ENCODE measurements at regions not wholly inside any gene's neighbourhood (a gene's known extent, or its start where the extent isn't known, plus 50 kb on each side); places are given as distances from the start of the nearest gene placed in this dataset.
A peak's percentile ranks its signal among the peaks of the same experiment; 100 is the strongest.

DNA sequence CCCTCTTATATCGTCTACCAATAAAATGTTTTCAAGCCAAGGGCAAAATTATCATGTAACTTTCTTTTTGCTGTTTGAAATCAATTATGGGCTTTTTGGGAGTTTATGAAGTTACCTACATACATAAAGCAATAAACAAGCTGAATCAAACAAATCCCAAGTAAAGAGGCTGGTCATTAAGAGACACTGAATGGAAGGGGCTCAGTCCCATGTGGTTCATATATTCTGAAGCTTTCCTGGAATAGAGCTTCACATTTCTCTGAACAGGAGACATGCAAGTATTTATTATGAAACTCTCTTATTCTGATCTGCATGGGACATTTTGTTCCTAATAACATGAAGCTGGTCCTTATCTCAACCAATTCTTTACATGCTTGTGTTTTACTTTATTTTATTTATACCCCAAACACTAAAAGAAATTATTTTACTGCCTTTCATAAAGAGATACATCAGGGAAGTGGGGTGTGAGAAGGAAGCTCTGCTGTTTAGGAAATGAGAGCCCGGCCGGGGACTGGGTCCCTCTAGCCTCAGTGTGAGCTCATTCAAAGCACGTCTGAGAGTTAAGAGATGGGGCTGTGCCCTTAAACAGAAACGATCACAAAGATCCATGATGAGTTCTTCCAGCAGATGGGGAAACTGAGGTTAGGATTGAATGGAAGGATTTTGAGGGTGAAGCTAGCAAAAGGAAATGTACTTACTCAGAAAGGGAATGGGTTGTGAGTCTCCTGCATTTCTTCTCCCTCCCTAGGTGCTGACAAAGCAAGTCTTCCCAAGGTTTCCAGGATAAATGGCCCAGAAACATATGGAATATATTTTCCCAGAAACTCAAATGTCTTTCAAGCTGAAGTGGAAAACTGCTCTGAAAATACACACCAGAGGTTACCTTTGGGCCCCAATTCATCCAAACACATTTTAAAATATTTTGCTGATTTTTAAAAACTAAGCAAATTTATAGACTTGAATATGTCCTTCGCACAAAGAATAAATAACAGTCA is 93.1 kb upstream of the LNX1 start:
- DNase-seq = no peak

DNA sequence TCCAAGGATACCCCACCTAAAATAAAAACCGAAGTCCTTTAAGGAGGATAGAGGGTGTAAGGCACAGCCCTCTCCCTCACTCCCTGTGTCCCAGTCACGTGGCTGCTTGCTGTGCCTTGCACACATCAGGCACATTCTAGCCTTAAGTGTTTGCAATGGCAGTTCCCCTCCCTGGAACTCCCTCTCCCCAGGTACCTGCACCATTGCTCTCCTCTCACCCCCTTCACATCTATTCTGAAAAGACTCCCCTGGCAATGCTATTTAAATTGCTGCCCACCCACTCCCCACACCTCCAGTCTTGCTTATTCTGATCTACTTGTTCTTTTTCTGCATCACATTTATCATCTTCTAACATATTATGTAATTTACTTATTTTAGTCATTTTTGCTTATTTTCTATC is 91.6 kb upstream of the LNX1 start:
- no peak for DNase-seq

- DNase-seq = no peak
Measured at GRCh38 chr4:53682196-53682595, 90.9 kb upstream of the LNX1 start.

DNA sequence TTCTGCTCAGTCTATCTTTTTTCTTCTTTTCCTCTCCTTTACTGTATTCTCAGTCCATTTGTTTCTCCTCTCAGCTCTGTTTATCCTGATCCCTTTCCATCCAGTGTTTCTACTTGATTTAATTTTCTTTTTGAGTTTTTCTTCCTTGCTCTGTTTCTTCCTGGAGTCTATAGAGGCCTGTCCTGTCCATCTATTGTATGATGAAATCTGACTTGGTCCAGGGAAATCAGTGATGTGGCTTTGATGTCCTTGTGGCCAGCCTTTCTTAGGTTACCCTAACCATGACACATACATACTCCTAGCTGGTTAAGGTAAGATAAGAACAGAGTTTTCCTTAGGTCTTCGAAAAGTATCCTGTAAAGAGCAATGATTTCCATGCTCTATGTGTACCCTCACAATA is 89.3 kb upstream of the LNX1 start:
- DNase-seq = no peak

GRCh38 chr4:53680168-53680567 is 88.9 kb upstream of the LNX1 start:
- DNase-seq = no peak

DNA sequence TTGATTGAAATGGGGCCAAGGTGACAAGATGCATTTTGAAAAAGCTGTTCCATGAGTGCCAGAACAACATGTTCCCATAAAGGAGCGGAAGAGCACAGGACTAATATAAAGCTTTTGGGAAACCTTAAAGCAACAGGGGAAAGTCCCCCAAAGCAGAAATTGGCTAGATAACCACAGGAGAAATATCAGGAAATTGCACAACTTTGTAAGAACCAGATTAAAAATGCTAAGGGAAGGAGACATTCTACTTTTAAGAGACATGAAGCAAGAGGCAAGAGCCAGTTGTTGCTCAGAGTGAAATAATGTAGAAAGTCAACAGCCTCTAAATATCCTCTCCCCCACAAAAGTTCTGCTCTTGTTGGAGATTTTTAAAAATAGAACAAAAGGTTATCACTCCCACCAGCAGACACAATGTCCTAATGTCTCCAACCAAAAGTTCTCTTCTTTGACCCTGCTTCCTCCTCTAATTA is 85.2 kb upstream of the LNX1 start:
- peak; percentile 96 to 97 for DNase-seq

GRCh38 chr4:53674903-53675302 is 83.6 kb upstream of the LNX1 start:
- no peak for DNase-seq

DNA sequence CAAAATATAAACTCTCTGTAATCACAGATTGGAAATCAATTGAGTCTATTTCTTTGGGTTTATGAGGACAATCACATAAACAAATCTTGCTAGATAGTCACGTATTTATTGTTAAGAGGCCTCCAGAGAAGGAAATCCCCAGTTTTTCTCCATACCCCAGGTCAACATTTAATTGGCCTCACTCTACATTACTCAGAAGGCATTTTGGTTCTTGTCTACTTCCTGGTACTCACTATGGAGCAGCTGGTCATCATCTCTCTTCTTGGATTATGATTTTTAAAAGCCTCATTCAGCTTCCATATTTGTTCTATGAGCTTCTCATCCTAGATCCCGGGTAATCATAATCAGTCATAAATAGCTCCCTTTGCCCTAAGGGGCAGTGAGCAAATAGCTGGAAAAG is 81.6 kb upstream of the LNX1 start:
- no peak for DNase-seq

- DNase-seq = no peak
Measured at GRCh38 chr4:53671757-53672156, 80.5 kb upstream of the LNX1 start.

DNA sequence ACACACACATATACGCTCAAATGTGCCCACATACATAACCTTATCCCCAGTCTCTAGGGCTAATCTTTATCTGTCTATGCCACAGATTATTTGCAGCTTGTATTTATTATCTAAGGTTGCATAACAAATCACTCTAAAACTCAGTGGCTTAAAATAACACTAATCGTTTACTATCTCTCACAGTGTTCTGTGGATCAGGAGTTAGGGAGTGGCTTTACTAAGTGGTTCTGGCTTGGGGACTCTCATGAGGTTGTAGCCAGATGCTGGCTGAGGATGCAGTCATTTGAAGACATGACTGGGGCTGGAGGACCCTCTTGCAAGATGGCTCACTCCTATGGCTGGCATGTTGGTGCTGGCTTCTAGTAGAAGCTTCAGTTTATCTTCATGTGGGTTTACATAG is 68.5 kb upstream of the LNX1 start:
- DNase-seq = no peak

DNA sequence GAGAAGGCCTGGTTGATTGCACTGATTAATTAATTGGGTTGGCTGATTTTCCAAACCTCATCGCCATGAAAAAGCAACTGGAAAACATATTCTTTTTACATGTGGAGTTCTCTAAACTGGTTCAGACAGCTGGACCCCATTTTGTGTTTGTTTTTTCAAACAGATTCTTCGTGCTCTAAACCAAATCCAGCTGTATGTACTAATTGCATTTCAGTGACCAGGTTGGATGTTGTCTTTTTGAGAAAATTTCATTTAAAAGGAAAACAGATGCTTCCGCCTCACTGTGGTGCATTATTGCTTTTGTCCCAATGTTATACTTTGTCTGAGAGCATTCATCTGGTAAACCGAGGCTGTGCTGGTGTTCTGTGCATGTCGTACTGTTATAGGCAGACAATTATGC is 67.8 kb upstream of the LNX1 start:
- DNase-seq = no peak

DNA sequence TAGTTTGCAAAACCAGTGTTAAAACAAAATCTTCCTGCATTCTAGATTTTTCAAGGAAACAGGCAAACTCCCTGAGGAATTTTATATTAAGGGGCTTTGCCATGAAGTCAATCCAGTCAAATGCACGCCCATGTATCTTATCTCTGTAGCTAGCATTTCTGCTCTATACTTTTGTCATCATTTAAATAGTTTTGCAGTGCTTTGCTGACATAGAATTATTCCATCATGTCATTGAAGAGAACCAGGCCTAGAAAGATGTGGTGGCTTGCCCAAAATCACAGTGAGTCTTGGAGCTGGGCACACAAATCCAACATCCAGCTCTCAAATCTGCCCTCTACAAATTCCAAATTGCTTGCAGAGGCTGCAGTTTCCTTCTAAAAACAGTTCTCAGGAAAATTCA is 66.7 kb upstream of the LNX1 start:
- no peak for DNase-seq

DNA sequence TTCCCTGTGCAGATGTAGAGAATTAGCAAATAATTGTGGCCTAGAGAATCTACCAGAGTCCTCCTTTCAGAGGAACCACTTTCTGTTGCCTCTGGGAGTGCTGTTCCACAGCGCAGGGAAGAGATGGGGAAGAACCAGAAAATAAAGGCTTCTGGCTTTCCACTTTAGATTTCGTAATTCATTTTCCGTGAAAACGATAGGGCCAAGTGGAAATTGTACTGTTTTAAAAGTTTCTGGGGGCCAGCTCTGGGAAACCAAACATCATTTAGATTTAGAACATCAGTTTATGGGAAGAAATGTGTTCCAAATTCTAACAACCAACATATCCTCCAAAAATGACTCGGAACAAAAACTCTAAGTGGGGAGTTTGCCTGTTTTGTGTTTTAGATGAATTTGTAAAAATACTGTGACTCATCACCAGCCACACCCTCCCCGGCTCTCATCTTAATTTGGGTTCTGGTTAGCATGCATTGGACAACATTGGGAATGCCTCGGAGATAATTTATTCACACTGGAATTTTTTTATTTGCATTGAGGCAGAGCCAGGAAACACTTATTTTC is 65.2 kb upstream of the LNX1 start:
- peak; percentile 29 to 59 for DNase-seq

DNA sequence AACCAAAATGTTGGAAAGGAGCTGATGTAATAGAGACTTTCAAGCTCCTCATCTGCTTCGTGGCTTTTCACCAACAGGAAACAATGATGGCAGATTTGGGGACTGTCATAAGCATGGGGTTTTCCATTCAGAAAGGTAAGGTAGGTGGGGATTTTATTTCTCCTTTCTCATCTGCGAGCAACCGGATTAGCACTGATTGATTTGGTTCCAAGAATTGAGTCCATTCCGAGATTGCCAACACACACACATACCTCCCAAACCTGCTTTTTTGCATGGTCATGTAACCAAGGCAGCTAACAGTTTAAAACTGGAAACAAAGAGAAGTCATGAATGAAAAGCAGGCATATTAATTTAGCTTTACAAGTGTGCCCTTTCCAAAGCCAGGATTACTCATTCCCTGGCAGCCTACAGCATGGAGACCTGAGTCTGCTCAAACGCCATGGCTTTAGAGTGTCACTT is 63.0 kb upstream of the LNX1 start:
- no peak for DNase-seq

GRCh38 chr4:53653484-53654053 is 62.3 kb upstream of the LNX1 start:
- peak; percentile 45 to 49 for DNase-seq

DNA sequence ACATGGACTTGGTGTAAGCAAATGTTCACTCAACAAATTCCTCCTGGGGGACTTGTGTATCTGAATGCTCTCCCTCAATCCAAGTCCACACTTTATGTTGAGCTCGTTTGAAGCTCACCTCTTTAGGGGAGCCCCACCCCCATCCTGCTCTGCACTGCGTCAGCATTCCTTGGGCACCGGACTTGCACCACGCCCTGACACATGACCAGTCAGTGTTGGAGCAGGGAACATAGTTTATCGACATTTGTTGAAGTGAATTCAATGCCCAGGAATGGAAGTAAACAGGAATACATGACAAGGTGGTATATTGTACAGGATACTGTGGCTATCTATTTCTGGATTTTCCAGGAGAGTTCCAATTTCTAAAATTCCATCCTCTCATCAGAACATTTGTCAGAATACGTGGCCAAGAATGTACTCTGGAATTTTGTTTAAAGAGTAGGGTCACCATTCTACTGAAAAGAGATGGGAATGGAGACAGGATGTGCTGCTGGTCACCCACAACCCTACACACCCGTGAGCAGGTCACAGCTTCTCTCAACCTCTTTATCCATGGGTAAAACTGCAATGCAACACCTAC is 60.0 kb upstream of the LNX1 start:
- DNase-seq = no peak

DNA sequence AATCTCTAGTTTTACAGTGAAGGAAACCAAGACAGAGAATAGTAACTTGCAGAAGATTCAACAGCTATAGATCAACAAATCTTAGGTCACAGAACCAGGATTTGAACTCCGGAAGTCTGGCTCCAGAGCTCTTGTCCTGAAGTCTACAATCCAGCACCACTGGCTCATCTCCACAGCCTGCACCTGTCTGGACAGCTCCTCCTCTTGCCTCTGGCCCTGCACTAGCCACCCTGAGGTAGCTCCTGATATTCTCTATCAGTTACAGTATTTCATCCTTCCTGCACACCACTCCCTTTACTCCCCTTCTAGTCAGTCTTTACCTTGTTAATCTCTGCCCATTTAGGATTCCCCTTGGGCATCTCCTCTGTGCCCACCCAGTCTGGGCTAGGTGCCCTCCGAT is 58.1 kb upstream of the LNX1 start:
- no peak for DNase-seq

DNA sequence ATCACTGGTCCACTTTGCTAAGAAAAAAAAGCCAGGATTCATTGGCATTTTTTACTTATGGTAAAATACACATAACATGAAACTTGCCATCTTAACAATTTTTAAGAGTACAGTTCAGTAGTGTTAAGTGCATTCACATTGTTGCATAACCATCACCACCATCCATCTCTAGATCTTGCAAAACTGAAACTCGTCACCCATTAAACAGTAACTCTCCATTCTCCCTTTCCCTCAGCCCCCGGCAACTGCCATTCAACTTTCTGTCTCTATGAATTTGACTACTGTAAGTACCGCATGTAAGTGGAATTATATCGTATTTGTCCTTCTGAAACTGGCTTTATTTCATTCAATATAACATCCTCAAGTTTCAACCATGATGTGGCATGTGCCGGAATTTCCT is 56.3 kb upstream of the LNX1 start:
- peak in 1 of 2 experiments; percentile 35 for DNase-seq

DNA sequence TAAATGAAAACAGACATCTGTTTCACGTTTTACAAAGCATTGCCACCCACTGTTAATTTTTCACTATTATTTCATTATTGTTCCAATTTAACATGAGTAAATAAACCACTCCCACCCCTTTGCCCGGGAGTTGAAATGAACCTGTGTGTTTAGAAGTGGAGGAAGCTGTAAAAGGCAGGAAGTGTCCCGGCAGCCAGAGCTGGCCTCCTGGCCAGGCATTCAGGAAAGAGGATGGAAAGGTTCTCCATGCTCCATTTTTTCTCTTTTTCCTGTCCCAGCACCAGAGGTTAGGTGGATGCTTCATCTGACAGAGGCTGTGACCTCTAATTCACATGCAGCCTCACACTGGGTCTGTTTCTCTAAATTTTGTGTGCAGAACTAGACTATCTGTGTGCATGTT is 55.5 kb upstream of the LNX1 start:
- DNase-seq = no peak

DNA sequence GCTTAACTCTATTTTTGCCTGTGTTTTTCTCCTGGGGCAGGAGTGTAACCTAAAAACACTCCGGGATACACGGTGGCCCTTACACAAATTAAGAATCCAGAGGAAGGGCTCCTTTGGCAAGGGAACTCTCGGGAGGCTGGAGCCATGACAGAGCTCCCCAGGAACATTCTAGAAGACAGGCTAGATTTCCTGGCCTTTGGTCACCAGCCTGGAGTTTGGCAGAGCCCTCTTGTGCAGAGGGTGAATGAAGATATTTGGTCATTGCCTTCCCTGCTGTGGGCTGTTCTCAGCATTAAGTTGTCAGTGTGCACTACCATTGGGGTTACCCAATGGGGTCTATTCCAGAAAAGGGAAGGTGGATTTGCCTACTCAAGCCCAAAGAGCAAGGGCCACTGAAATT is 53.8 kb upstream of the LNX1 start:
- no peak for DNase-seq

- peak; percentile 51 to 62 for DNase-seq
Measured at GRCh38 chr4:53644607-53645006, 53.3 kb upstream of the LNX1 start.

Measured in Kasumi-1 (cell line).